OCI-LY1 (cell line): ENCODE measurements at regions not wholly inside any gene's neighbourhood (a gene's known extent, or its start where the extent isn't known, plus 50 kb on each side); places are given as distances from the start of the nearest gene placed in this dataset.

ENCODE experiments used
- EZH2 ChIP-seq: fragments of 200-600 bp; sonication (generic), shearing (Covaris generic); IDR thresholded peaks from 2 replicates; pipeline ENCODE4 v1.8.0; 2017; ENCODE audit warnings: borderline replicate concordance, mixed run types, mild to moderate bottlenecking, antibody characterized with exemption, low read length, moderate library complexity, mixed read lengths
- TF ChIP-seq, protein P1 (sequence below): fragments of 200-600 bp; sonication (generic), shearing (Covaris generic); IDR thresholded peaks from 2 replicates; pipeline ENCODE4 v1.5.1; 2017; ENCODE audit warnings: mild to moderate bottlenecking, antibody characterized with exemption, low read length, moderate library complexity, mixed read lengths

DNA sequence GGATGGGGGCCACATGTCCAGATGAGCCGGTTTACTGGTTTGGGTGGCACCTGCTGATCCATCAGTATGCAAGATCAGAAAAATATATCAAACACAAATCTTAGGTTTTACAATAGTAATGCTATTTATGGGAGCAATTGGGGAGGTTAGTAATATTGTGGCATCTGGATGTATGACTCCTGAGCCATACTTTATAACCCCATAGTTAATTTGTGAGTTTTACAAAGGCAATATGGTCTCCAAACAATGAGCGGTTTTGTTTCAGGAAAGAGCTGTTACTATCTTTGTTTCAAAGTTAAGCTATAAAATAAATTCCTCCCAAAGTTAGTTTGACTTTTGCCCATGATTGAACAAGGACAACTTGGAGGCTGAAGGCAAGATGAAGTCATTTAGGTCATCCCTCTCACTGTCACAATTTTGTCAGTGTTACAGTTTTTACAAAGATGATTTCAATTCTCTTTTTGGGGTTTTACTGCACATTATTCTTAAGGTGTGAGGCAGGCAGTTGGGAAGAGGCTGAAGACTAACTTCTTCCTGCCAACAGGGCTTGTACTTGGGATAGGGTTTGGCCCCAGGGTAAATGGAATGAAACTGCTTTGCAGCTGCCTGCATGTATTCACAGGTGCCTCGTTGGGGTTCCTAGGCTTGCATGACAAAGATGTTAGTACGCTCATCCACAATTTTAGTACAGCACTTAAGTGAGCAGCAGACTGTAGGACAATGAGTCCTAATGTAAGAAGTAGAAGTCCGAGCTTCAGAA is 296.6 kb upstream of the NDN start:
- TF ChIP-seq, protein P1, sequence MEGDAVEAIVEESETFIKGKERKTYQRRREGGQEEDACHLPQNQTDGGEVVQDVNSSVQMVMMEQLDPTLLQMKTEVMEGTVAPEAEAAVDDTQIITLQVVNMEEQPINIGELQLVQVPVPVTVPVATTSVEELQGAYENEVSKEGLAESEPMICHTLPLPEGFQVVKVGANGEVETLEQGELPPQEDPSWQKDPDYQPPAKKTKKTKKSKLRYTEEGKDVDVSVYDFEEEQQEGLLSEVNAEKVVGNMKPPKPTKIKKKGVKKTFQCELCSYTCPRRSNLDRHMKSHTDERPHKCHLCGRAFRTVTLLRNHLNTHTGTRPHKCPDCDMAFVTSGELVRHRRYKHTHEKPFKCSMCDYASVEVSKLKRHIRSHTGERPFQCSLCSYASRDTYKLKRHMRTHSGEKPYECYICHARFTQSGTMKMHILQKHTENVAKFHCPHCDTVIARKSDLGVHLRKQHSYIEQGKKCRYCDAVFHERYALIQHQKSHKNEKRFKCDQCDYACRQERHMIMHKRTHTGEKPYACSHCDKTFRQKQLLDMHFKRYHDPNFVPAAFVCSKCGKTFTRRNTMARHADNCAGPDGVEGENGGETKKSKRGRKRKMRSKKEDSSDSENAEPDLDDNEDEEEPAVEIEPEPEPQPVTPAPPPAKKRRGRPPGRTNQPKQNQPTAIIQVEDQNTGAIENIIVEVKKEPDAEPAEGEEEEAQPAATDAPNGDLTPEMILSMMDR, result no peak
- no peak for TF ChIP-seq EZH2
